ENCODE measurements at regions not wholly inside any gene's neighbourhood (a gene's known extent, or its start where the extent isn't known, plus 50 kb on each side); places are given as distances from the start of the nearest gene placed in this dataset.

- TF ChIP-seq POLR2A (IDR thresholded peaks at IDR 0.05; ENCODE audit: extremely low read depth, insufficient read length): no peak
- no peak for TF ChIP-seq CTCF (IDR thresholded peaks at IDR 0.05; ENCODE audit: low read depth, low read length)
Measured at GRCh38 chr2:123670286-123670685, 354.8 kb upstream of the CNTNAP5 start.

Data from NB4 (cell line).